ENCODE measurements at regions not wholly inside any gene's neighbourhood (a gene's known extent, or its start where the extent isn't known, plus 50 kb on each side); places are given as distances from the start of the nearest gene placed in this dataset.

GRCh38 chr2:83003555-83003954 is 1455.5 kb downstream of the SUCLG1 start:
- TF ChIP-seq POLR2A (IDR thresholded peaks at IDR 0.05; ENCODE audit: low read length) (no peak), GATA1 (IDR thresholded peaks at IDR 0.05; ENCODE audit: low read depth, low read length) (no peak)
